Coronary artery (tissue), 2 donors: ENCODE measurements at regions not wholly inside any gene's neighbourhood (a gene's known extent, or its start where the extent isn't known, plus 50 kb on each side); places are given as distances from the start of the nearest gene placed in this dataset.

Experiments
- DNase-seq: peaks from one replicate; pipeline ENCODE4 v3.0.0-alpha.2; 2017; ENCODE audit warnings: low spot score
- H3K27ac ChIP-seq, 2 donors: fragments of 200-600 bp; sonication (generic); one replicate each; pipeline ENCODE4 v1.5.1; 2016 to 2019
- H3K4me3 ChIP-seq: fragments of 200-600 bp; sonication (generic); 2 replicates; pipeline ENCODE4 v1.5.1; 2016; ENCODE audit warnings: mild to moderate bottlenecking, moderate library complexity
- CTCF ChIP-seq: fragments of 200-600 bp; sonication (generic); IDR thresholded peaks from one replicate; pipeline ENCODE4 v1.5.1; 2019; ENCODE audit warnings: antibody characterized with exemption

- no peak overlapping the region for H3K4me3 ChIP-seq
- no peak overlapping the region for H3K27ac ChIP-seq
- no peak for TF ChIP-seq CTCF
- no peak for DNase-seq
Measured at GRCh38 chr1:22315315-22316078, 136.2 kb upstream of the ZBTB40 start.

GRCh38 chr1:22317231-22317919, 134.3 kb upstream of the ZBTB40 start:
- TF ChIP-seq CTCF: no peak
- no peak overlapping the region for H3K27ac ChIP-seq
- H3K4me3 ChIP-seq: no peak overlapping the region
- no peak for DNase-seq

GRCh38 chr1:22317920-22318243, 133.8 kb upstream of the ZBTB40 start:
- TF ChIP-seq CTCF: no peak
- DNase-seq: no peak
- Histone ChIP-seq H3K4me3 (no peak overlapping the region), H3K27ac (no peak overlapping the region)

- H3K27ac ChIP-seq: no peak overlapping the region
- no peak for DNase-seq
- H3K4me3 ChIP-seq: no peak overlapping the region
- no peak for TF ChIP-seq CTCF
Measured at GRCh38 chr1:22318279-22318981, 133.2 kb upstream of the ZBTB40 start.

- DNase-seq: no peak
- TF ChIP-seq CTCF: no peak
Measured at GRCh38 chr1:22319608-22320007, 132.0 kb upstream of the ZBTB40 start.

GRCh38 chr1:22320587-22321344, 130.9 kb upstream of the ZBTB40 start:
- no peak for TF ChIP-seq CTCF
- H3K4me3 ChIP-seq: no peak overlapping the region
- no peak for DNase-seq
- no peak overlapping the region for H3K27ac ChIP-seq

More at GRCh38 chr1:22319608-22320007, 132.0 kb upstream of the ZBTB40 start:
- Histone ChIP-seq H3K27ac (no peak overlapping the region), H3K4me3 (no peak overlapping the region)
